C4-2B (cell line): ENCODE measurements at regions not wholly inside any gene's neighbourhood (a gene's known extent, or its start where the extent isn't known, plus 50 kb on each side); places are given as distances from the start of the nearest gene placed in this dataset.

Experiments used
- ZFX ChIP-seq: fragments of 450-650 bp; IDR thresholded peaks from 2 replicates; pipeline ENCODE4 v1.6.1; 2017
- TF ChIP-seq, protein P1 (sequence below): fragments of 450-650 bp; conservative IDR thresholded peaks from 2 replicates; pipeline ENCODE4 v1.5.1; 2017; ENCODE audit warnings: mild to moderate bottlenecking

DNA sequence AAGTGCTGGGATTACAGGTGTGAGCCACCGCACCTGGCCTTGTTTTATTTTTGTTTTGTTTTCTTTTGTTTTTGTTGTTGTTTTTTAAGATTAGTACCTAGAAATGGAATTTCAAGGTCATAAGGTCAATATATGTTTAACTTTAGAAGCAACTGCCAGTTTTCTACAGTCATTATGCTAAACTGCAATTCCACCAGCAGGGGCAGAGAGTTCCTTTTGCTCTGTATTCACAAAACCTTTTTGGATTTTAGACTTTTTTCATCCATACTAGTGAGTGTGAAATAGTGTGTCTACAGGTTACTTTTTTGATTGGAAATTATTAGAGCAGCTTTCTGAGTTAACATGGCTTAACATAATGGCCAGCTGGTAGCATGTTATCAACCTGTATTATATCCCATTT, 580.6 kb downstream of the TRIML1 start:
- TF ChIP-seq, protein P1, sequence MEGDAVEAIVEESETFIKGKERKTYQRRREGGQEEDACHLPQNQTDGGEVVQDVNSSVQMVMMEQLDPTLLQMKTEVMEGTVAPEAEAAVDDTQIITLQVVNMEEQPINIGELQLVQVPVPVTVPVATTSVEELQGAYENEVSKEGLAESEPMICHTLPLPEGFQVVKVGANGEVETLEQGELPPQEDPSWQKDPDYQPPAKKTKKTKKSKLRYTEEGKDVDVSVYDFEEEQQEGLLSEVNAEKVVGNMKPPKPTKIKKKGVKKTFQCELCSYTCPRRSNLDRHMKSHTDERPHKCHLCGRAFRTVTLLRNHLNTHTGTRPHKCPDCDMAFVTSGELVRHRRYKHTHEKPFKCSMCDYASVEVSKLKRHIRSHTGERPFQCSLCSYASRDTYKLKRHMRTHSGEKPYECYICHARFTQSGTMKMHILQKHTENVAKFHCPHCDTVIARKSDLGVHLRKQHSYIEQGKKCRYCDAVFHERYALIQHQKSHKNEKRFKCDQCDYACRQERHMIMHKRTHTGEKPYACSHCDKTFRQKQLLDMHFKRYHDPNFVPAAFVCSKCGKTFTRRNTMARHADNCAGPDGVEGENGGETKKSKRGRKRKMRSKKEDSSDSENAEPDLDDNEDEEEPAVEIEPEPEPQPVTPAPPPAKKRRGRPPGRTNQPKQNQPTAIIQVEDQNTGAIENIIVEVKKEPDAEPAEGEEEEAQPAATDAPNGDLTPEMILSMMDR = peak; percentile 23
- no peak for TF ChIP-seq ZFX
